ENCODE measurements at regions not wholly inside any gene's neighbourhood (a gene's known extent, or its start where the extent isn't known, plus 50 kb on each side); places are given as distances from the start of the nearest gene placed in this dataset.

DNA sequence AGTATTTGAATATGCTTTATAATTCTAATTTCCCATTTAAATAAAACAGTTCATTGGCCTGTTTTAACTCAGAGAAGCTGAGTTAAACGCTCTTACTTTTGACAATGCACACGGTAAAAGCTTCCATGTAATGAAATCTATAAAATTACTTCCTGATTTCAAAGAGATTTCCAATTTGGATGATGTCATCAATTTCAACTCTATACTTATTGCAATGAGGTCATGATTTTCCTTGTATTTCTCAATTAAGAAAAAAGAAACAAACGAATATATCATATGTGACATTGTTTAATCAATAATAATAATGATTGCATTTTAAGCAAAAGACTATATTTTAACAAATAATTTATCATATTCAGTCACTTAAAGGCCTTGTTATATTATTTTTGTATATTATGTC, 926.1 kb upstream of the MANEA start:
- TF ChIP-seq POLR2A (IDR thresholded peaks at IDR 0.05), result no peak
- TF ChIP-seq POLR2AphosphoS5 (IDR thresholded peaks at IDR 0.05; ENCODE audit: insufficient read depth in 1 of 2, low read depth in 1 of 2), result no peak
